GM08714 (cell line): ENCODE measurements at regions not wholly inside any gene's neighbourhood (a gene's known extent, or its start where the extent isn't known, plus 50 kb on each side); places are given as distances from the start of the nearest gene placed in this dataset.

Source experiments
- H3K4me3 ChIP-seq: fragments of 200-500 bp; sonication (Bioruptor generic); 2 replicates; pipeline ENCODE4 v1.5.1; 2014; ENCODE audit warnings: mild to moderate bottlenecking, low read length, inconsistent platforms
- ZNF274 ChIP-seq: IDR thresholded peaks from 2 replicates; pipeline ENCODE4 v1.6.1; 2012; ENCODE audit warnings: mild to moderate bottlenecking, low read depth, low read length

DNA sequence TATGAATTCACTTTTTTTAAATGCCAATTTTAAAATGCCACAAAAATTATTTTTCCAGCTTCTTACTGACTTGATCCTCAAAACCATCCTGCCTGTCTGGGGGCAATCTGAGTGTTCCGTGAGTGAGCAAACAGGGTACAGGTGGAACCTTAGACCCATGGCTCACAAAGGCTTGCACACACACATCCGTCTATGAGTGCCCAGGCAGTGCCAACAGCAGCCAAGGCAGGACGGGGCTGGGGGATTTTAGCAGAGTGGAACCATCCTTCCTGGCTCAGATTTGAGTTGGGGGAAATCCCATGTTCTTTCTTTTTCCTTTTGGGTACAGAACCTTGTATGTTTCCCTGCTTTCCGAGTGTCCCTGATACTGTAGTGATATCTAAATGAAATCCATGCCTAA is 377.7 kb upstream of the MGMT start:
- H3K4me3 ChIP-seq, result no peak overlapping the region
- TF ChIP-seq ZNF274, result no peak

DNA sequence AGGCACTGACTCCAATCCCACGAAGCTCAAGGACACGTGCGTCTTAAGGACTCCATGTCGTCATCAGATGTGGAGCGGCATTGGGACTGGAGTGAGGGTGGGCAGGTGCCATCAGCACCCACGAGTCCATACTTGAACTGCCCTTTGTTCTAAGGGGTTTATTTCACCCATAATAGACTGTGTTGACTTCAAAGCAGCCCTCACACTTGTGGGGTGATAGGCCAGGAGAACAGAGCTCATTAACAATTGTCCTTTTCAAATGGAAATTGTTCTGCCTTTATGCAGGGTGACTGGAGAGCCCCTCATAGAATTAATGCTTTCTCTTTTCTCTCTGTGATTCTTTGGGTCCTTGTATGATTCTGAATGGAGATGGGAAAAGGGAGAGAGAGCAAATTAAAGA is 376.9 kb upstream of the MGMT start:
- no peak for TF ChIP-seq ZNF274
- H3K4me3 ChIP-seq, result no peak overlapping the region

DNA sequence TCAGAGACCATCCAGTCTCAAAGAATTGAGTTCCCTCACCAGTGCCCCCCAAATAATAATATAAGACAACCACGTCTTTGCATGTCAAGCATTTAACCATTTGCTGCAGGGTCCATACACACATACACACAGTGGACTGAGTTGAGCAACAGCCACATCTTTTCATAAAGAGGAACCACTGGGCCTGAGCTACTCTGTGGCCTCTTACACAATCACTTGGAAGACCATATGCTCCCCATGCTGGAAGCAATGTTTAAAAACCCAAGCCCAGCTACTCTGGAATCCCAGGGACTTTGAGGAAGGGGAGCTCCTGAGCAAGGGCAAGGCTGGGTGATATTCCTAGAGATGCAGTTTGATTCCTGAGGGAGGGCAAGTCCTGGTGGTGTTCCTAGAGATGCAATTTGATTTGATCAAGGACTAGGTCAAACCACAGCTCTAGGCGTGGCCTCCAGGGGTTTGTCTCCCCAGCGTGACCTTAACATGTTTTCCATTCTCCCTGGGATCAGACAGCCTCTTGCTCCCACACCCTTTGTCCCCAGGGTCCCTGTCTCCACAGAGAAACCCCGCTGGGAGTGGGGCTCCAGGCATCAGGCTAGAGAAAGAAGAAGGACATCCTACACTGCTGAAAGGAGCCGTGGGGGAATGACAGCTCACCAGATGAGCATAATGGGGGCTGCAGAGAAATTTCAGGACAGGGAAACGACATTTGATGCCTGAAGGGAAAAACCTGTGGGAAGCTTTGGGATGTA is 376.2 kb upstream of the MGMT start:
- no peak overlapping the region for H3K4me3 ChIP-seq
- no peak for TF ChIP-seq ZNF274

DNA sequence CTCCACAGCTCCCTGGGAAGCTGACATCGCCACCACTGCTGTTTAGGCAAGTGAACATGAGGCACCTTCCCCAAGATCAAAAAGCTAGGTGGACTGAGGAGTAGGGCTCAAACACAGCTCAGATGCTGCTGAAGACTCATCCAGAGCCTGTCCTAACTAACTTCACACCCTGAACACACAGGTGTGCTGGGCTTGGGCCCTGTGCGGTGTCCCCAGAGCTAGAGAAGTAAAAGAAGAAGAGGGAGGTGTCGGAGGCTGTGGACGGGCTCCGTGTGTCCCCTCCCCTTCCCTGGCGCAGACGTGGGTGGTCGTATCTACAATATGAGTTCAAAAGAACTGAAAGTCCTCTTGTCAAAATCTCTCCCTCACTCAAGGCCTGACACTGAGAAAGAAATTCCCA is 373.4 kb upstream of the MGMT start:
- TF ChIP-seq ZNF274, result no peak
- no peak overlapping the region for H3K4me3 ChIP-seq

DNA sequence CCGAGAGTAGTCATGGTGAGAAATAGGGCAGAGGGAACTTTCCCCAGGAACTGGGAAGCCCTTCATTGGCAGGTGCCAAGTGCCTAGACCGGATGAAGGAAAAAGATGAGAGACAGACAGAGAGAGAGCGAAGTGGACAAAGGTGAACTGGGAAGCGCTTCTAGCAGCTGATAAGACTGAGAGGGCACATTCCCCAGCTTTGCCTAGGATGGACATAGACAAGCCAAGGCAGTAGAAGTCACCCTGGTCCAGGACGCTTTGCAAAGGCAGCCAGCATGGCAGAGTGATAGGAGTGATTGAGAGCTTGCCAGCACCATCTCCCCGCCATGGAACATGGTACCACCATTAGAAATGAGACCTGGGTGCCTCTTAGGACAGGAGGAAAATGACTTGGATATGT is 372.8 kb upstream of the MGMT start:
- H3K4me3 ChIP-seq, result no peak overlapping the region
- TF ChIP-seq ZNF274, result no peak

DNA sequence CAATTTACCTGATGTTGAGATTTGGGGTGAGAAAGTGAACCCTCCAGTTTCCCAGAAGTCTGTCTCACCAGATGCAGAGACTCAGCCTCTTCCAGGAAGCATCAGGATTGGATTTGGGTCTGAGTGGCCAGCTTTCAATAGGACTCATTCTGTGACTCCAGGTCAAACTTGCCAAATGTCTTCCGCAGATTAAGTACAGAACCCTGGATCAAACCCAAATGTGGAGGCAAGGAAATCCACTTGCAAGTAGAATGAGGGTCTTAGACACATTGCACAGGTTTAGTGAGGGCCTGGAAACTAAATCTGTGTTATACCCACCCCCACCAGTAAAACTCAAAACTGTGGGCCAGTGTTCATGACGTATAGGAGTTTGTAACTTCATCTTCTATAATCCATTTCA is 372.2 kb upstream of the MGMT start:
- no peak for TF ChIP-seq ZNF274
- H3K4me3 ChIP-seq, result no peak overlapping the region

DNA sequence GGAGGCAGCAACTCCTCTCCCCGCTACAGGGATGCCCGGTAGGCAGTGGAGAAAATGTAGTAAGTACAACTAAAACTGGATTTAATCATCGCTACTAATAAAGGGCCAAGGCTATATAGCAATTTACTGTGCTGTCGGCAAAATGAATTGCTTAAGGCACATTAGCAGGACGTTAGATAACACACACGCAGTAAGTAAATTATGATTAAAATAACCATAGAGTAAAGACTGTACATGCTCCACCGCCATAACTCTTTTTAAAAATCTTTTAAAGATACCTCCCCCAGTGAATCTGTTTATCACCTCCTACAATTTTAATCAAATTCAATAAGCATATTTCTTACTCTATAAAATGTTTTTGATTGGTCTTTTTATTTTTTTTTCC is 371.4 kb upstream of the MGMT start:
- H3K4me3 ChIP-seq, result no peak overlapping the region
- no peak for TF ChIP-seq ZNF274

DNA sequence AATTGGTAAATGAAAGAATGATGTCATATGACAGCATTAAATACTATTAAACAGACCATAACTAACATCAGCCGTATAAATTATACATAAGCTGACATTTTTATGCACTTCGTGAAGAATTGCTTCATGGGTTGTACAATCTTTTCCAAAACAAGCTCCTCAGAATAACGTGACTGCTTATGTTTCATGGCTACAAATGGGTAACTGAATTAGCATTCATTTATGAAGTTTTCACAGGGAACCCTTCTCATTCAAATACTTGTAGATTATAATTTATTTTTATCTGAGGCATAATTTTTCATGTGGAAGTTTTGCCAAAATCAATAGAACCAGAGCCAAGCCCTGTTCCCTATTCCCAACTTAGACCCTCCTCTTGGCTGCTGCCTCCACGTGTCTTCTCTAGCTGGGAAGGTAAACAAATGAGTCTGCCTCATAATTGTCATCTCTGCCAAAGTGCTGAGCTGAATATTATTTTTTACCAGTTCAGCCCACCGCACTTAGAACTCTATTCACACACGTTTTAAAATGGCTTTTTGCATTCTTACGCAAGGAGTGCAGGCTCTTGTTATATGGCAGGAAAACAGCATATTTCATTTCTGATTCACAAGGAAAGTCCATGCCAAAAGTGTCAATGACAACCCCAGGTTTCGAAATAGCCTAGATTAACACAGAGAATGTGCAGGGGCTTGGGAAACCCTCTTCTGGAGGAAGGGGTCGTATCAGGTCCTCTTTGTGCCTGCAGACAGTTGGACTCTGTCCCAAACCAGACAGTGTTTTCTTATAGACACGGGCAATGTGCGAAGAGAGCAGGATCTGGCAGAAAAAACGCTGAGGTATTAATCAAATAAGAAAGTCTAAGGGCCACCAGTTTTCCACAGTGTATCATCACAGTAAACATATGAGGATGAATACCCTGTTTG is 370.7 kb upstream of the MGMT start:
- no peak overlapping the region for H3K4me3 ChIP-seq

DNA sequence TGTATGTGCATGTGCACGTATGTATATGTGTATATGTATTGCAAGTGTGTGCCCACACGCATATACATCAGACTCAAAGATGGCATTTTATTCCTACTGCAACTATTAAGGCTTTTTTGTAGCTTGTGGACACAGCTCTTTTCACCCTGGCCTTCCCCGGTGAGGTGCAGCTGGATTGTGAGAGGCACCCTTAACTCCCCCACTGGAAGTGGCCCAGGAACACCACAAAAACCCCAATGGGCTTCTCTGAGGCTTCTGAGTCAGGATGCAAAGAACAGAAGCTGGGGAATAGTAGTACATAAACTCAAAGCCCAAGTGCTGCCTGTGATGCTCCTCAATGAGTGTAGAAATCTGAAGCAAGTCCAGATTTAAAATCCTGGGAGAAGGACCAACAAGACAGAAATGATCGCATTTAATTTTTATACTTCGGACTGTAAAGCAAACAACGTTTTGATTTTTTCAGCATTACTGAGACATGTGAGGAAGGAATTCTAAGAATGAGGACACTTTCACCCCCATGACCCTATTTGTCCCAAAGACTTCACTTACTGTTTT is 369.2 kb upstream of the MGMT start:
- no peak for TF ChIP-seq ZNF274
- no peak overlapping the region for H3K4me3 ChIP-seq

More for the DNA sequence above, 370.7 kb upstream of the MGMT start:
- TF ChIP-seq ZNF274, result no peak

DNA sequence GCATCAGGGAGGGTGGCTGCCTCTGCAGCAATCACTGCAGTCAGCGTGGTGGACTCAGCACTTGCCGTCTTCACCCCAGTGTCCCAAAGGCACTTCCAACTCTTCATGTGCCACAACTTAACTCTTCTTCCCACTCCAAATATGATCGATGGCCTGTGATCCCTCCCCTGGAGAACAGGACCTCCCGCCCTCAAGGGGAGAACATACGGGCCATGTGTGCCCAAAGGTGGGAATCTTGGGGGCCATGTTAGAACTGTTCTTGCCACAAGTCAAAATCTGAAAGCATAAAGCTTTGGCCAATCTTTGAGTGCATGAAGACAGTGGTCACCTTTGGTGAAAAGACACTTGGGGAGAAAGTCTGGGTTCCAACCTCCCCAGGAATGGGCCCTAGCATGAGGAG is 368.5 kb upstream of the MGMT start:
- no peak for TF ChIP-seq ZNF274
- no peak overlapping the region for H3K4me3 ChIP-seq

DNA sequence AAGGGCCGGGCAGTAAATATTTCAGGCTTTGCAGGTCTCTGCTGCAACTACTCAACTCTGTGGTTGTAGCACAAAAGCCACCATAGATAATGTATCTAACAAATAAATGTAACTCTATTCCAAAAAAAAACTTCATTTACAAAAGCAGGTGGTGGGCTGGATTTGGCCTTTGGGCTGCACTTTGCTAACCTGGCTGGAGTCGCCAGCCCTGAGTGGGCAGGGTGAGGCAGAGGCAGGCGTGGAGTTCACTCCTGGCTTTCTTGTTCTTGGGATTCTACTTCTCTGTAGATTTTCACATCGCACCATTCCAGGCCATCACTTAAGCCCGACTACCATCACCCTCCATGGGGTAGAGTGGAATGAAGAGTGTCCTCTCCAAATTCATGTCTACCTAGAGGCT is 367.6 kb upstream of the MGMT start:
- H3K4me3 ChIP-seq, result no peak overlapping the region
- TF ChIP-seq ZNF274, result no peak

DNA sequence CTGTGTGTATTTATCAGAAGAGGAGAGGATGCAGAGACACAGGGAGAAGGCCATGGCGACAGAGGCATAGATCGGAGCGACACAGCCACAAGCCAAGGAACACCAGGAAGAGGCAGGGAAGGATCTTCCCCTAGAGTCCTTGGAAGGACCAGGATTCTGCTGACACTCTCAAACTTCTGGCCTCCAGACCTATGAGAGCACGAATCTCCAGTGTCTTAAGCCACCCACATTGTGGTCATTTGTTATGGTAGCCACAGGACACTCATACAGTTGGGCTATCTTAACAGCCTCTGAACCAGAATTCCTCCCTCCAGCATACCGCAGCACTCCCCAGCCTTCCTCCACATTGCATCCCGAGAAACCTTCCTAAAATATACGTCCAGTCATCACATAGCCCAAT is 367.0 kb upstream of the MGMT start:
- no peak for TF ChIP-seq ZNF274

DNA sequence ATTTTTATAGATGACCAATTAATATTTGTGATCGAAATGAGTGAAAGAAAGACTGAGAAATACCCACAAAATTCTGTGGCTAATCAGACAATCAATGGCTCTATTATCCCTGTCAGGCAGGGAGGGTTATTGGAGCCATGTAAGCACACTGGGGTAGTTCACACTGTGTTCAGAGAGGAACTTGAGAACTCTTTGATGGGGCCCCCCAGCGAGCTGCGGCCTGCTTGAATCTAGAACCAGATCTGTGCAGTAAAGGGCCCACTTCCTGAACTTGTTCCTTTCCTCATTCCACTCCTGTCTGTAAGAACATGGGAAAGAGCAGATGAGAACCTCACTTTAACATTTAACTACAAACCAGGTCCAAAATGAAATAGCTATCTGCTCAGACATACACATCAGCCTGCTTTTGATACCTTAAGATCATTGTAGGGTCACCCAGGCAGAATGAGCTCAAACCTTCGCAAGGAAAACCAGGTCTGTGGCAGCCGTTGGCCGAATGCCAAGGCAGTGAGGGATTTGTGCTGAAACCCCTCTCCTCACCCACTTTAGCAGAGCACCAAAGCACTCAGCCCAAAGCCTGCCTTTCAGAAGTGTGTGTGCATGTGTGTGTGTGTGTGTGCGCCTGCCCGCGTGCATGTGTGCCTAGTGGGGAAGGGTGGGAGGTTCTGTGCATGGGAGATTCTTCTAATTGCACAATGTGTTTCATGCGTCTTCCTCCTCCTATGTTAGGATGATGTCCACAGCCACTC is 365.6 kb upstream of the MGMT start:
- no peak for TF ChIP-seq ZNF274
- no peak overlapping the region for H3K4me3 ChIP-seq

More for the DNA sequence above, 367.0 kb upstream of the MGMT start:
- no peak overlapping the region for H3K4me3 ChIP-seq
